KMS-11 (cell line): ENCODE measurements at regions not wholly inside any gene's neighbourhood (a gene's known extent, or its start where the extent isn't known, plus 50 kb on each side); places are given as distances from the start of the nearest gene placed in this dataset.

Experiments used
- H2AFZ ChIP-seq: fragments of 200-600 bp; sonication (generic); 2 replicates; pipeline ENCODE4 v1.6.1; 2016; ENCODE audit warnings: antibody characterized with exemption, mixed run types, low read depth
- H3K27ac ChIP-seq: fragments of 200-600 bp; sonication (generic); 2 replicates; pipeline ENCODE4 v1.6.1; 2016; ENCODE audit warnings: mild to moderate bottlenecking, mixed run types
- H3K27me3 ChIP-seq: fragments of 200-600 bp; sonication (generic); 2 replicates; pipeline ENCODE4 v1.6.1; 2017; ENCODE audit warnings: mild to moderate bottlenecking, low read depth, mixed run types, moderate library complexity; ENCODE audit not compliant: insufficient read depth
- H3K36me3 ChIP-seq: fragments of 200-600 bp; sonication (generic); 2 replicates; pipeline ENCODE4 v1.6.1; 2017; ENCODE audit warnings: mild to moderate bottlenecking, mixed run types; ENCODE audit not compliant: insufficient read depth
- H3K4me1 ChIP-seq: fragments of 200-600 bp; sonication (generic); 2 replicates; pipeline ENCODE4 v1.6.1; 2016; ENCODE audit warnings: mild to moderate bottlenecking, low read depth, mixed run types; ENCODE audit not compliant: poor library complexity, severe bottlenecking
- H3K4me2 ChIP-seq: fragments of 200-600 bp; sonication (generic); 2 replicates; pipeline ENCODE4 v1.7.0; 2016; ENCODE audit warnings: mild to moderate bottlenecking, mixed run types
- H3K4me3 ChIP-seq: fragments of 200-600 bp; sonication (generic); IDR thresholded peaks from 2 replicates; pipeline ENCODE4 v1.6.1; 2017; ENCODE audit warnings: low read depth, low read length, mixed read lengths; ENCODE audit not compliant: insufficient read depth
- H3K79me2 ChIP-seq: fragments of 200-600 bp; sonication (generic); 2 replicates; pipeline ENCODE4 v1.6.1; 2016; ENCODE audit warnings: low read depth, mixed run types; ENCODE audit not compliant: insufficient read depth
- H3K9ac ChIP-seq: fragments of 200-600 bp; sonication (generic); 2 replicates; pipeline ENCODE4 v1.6.1; 2016; ENCODE audit warnings: mild to moderate bottlenecking, mixed run types
- H4K20me1 ChIP-seq: fragments of 200-600 bp; sonication (generic); 2 replicates; pipeline ENCODE4 v1.6.1; 2016; ENCODE audit warnings: mild to moderate bottlenecking, mixed run types; ENCODE audit not compliant: insufficient read depth
- TF ChIP-seq, protein P1 (sequence below): fragments of 200-600 bp; sonication (generic); conservative IDR thresholded peaks from 2 replicates; pipeline ENCODE4 v1.6.1; 2017; ENCODE audit warnings: low read depth, mild to moderate bottlenecking, antibody characterized with exemption, low read length, moderate library complexity, mixed read lengths

DNA sequence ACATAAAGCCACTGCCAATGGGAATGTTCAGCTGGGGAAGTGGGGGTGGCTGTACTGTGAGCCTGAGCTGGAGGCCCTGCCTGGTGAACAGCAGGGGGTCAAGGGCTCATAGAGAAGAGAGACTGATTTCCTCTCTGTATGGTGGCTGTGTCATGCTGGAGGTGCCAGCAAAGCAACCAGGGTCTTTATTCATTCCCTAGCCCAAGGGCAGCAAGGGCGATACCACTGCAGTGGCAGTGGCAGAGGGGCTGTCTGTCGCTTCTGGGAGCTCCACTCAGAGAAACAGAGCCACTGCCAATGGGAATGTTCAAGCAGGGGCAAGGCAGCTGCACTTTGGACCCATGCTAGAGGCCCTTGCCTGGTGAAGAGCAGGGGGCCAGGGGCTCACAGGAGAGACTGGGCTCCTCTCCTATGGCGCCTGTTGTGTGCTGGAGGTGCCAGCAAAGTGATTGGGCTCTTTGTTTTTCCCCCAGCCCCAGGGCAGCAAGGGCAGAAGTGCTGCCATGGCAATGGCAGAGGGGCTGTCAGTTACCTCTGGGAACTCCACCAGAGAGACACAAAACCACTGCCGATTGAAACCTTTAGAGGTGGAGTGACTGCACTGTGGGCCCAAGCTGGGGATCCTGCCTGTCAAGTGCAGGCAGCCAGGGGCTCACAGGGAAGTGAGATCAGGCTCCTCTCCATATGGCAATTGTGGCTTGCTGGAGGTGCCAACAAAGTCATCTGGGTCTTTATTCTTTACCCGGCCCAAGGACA lies 545.1 kb downstream of the SH2D4B start:
- no peaks in the 10 kb centered on the region for H3K36me3 ChIP-seq
- no peak overlapping the region for H3K4me2 ChIP-seq
- TF ChIP-seq, protein P1, sequence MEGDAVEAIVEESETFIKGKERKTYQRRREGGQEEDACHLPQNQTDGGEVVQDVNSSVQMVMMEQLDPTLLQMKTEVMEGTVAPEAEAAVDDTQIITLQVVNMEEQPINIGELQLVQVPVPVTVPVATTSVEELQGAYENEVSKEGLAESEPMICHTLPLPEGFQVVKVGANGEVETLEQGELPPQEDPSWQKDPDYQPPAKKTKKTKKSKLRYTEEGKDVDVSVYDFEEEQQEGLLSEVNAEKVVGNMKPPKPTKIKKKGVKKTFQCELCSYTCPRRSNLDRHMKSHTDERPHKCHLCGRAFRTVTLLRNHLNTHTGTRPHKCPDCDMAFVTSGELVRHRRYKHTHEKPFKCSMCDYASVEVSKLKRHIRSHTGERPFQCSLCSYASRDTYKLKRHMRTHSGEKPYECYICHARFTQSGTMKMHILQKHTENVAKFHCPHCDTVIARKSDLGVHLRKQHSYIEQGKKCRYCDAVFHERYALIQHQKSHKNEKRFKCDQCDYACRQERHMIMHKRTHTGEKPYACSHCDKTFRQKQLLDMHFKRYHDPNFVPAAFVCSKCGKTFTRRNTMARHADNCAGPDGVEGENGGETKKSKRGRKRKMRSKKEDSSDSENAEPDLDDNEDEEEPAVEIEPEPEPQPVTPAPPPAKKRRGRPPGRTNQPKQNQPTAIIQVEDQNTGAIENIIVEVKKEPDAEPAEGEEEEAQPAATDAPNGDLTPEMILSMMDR, result no peak
- no peak overlapping the region for H3K27ac ChIP-seq
- H3K4me3 ChIP-seq, result no peak overlapping the region
- no peaks in the 10 kb centered on the region for H3K27me3 ChIP-seq
- no peaks in the 10 kb centered on the region for H3K4me1 ChIP-seq
- H2AFZ ChIP-seq, result no peak overlapping the region
- no peak overlapping the region for H3K9ac ChIP-seq
- H3K79me2 ChIP-seq, result no peaks in the 10 kb centered on the region
- H4K20me1 ChIP-seq, result no peaks in the 10 kb centered on the region

DNA sequence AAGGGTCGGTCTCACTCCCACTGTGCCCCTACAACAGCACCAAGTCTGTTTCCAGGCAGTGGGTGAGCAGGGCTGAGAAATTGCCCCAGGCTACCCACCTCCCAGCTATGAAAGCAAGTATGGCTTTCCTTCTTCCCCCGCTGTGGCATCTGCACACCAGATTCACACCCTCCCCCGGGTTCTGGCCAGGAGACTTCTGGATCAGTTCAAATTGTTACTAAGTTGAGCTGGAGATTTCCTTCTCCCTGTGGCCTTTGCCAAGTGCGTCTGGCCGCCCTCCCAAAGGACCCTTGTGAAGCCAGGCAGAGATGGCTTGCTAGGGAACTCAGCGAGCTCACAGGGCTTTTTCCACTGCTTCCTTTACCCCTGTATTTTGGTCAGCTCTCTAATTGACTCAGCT lies 555.4 kb downstream of the SH2D4B start:
- Histone ChIP-seq H3K4me2 (no peak overlapping the region), H3K36me3 (no peaks in the 10 kb centered on the region), H3K9ac (no peak overlapping the region), H3K79me2 (no peaks in the 10 kb centered on the region), H3K4me1 (no peaks in the 10 kb centered on the region), H3K27me3 (no peaks in the 10 kb centered on the region), H4K20me1 (no peaks in the 10 kb centered on the region), H3K4me3 (no peak overlapping the region), H2AFZ (no peak overlapping the region), H3K27ac (no peak overlapping the region)
- TF ChIP-seq, protein P1, result no peak

DNA sequence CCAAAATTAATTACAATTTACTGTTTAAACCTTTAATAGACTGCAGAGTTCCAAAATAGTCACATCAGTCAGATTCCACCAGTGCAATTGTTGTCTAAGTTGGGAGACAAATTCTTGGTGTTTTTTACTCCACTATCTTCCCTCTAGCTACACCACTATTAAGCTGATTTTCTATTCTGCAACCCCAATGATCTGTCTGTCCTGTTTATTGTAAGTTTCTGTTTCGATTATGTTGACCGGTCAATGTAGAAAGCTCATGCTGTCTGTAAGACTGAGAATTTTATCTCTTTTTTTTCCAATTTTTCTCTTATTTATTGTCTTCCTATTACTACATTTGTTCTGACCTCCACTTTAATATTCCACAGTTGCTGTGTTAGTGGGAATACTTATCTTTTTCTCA lies 557.5 kb downstream of the SH2D4B start:
- no peak overlapping the region for H3K4me3 ChIP-seq
- no peak overlapping the region for H3K4me2 ChIP-seq
- H3K9ac ChIP-seq, result no peak overlapping the region
- H3K79me2 ChIP-seq, result no peaks in the 10 kb centered on the region
- TF ChIP-seq, protein P1, result no peak
- no peaks in the 10 kb centered on the region for H4K20me1 ChIP-seq
- H3K27me3 ChIP-seq, result no peaks in the 10 kb centered on the region
- no peak overlapping the region for H2AFZ ChIP-seq
- H3K36me3 ChIP-seq, result no peaks in the 10 kb centered on the region
- no peak overlapping the region for H3K27ac ChIP-seq
- H3K4me1 ChIP-seq, result no peaks in the 10 kb centered on the region

DNA sequence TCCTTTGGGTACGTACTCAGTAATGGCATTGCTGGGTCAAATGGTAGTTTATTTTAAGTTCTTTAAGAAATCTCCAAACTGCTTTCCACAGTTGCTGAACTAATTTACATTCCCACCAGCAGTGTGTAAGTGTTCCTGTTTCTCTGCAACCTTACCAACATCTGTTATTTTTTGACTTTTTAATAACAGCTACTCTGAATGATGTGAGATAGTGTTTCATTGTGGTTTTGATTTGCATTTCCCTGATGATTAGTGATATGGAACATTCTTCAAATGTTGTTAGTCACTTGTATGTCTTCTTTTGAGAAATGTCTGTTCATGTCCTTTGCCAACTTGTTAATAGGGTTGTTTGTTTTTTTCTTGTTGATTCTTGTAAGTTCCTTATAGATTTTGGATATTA lies 558.9 kb downstream of the SH2D4B start:
- Histone ChIP-seq H3K36me3 (no peaks in the 10 kb centered on the region), H3K27ac (no peak overlapping the region), H3K27me3 (no peaks in the 10 kb centered on the region), H3K4me1 (no peaks in the 10 kb centered on the region), H4K20me1 (no peaks in the 10 kb centered on the region), H3K79me2 (no peaks in the 10 kb centered on the region), H3K4me2 (no peak overlapping the region), H2AFZ (no peak overlapping the region), H3K9ac (no peak overlapping the region), H3K4me3 (no peak overlapping the region)
- TF ChIP-seq, protein P1, result no peak
